T-helper 17 cell (primary cell): ENCODE measurements at regions not wholly inside any gene's neighbourhood (a gene's known extent, or its start where the extent isn't known, plus 50 kb on each side); places are given as distances from the start of the nearest gene placed in this dataset.

ENCODE experiments used
- ATAC-seq: fragments of 150-1000 bp; cut with Tn5 transposase; 2 replicates; pipeline ENCODE4 v1.10.0; 2021; ENCODE audit warnings: mild to moderate bottlenecking, moderate library complexity
- DNase-seq, 3 donors: peaks; one replicate each; pipeline versions ENCODE4 v3.0.0 to v3.0.0-alpha.2; 2020 to 2021
- H3K9me3 ChIP-seq: one replicate; pipeline ENCODE4 v1.7.0; 2013; ENCODE audit warnings: low read length, mild to moderate bottlenecking; ENCODE audit not compliant: control insufficient read depth, poor library complexity, severe bottlenecking
- H3K27ac Mint-ChIP-seq: one replicate; pipeline ENCODE4 v1.8.0; 2022; ENCODE audit warnings: mild to moderate bottlenecking, moderate library complexity, mixed read lengths
- H3K27me3 Mint-ChIP-seq: one replicate; pipeline ENCODE4 v1.8.0; 2022; ENCODE audit warnings: mixed read lengths
- H3K36me3 Mint-ChIP-seq: one replicate; pipeline ENCODE4 v1.8.0; 2022; ENCODE audit warnings: low read depth, mixed read lengths
- H3K4me1 Mint-ChIP-seq: one replicate; pipeline ENCODE4 v1.8.0; 2022; ENCODE audit warnings: mild to moderate bottlenecking, mixed read lengths
- H3K4me3 Mint-ChIP-seq: one replicate; pipeline ENCODE4 v1.8.0; 2022; ENCODE audit warnings: mild to moderate bottlenecking, moderate library complexity, mixed read lengths

- ATAC-seq (no peak), DNase-seq (no peak)
- H3K4me3 Mint-ChIP-seq, result no peak overlapping the region
- H3K27me3 Mint-ChIP-seq, result no peaks in the 10 kb centered on the region
- no peak overlapping the region for H3K27ac Mint-ChIP-seq
- no peaks in the 10 kb centered on the region for H3K36me3 Mint-ChIP-seq
- peaks cover 2% of the 10 kb centered on the region for H3K4me1 Mint-ChIP-seq
- no peaks in the 10 kb centered on the region for H3K9me3 ChIP-seq
These were observed 221.8 kb upstream of the RBMS1 start for GRCh38 chr2:160715428-160715827.

- H3K4me3 Mint-ChIP-seq, result no peak overlapping the region
These were observed 225.5 kb upstream of the RBMS1 start for GRCh38 chr2:160719116-160719515.

DNA sequence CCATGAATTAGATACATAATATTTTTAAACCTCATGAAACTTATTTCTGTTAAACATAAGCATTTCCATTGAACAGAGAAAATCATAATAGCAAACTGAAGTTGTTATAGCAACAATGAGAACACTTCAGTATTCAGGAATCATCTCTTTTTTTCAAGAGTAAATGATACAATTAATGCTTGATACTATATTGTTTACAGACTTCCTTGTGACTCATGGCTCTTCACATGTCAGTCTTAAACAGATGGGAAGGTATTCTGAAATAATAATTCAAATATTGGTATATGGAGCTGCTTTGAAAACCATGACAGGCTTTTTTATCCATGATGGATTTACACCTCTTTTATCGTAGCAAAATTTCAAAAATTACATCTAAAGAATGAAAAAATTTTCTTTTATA, 226.5 kb upstream of the RBMS1 start:
- DNase-seq (no peak), ATAC-seq (no peak)
- Mint-ChIP-seq H3K4me3 (no peak overlapping the region), H3K27me3 (no peaks in the 10 kb centered on the region), H3K36me3 (peaks cover 2% of the 10 kb centered on the region), H3K27ac (no peak overlapping the region), H3K4me1 (peaks cover 2% of the 10 kb centered on the region)
- H3K9me3 ChIP-seq, result no peaks in the 10 kb centered on the region

More at GRCh38 chr2:160719116-160719515, 225.5 kb upstream of the RBMS1 start:
- Mint-ChIP-seq H3K36me3 (peaks cover 2% of the 10 kb centered on the region), H3K4me1 (peaks cover 2% of the 10 kb centered on the region), H3K27me3 (no peaks in the 10 kb centered on the region), H3K27ac (no peak overlapping the region)
- DNase-seq (no peak), ATAC-seq (no peak)
- H3K9me3 ChIP-seq, result no peaks in the 10 kb centered on the region

DNA sequence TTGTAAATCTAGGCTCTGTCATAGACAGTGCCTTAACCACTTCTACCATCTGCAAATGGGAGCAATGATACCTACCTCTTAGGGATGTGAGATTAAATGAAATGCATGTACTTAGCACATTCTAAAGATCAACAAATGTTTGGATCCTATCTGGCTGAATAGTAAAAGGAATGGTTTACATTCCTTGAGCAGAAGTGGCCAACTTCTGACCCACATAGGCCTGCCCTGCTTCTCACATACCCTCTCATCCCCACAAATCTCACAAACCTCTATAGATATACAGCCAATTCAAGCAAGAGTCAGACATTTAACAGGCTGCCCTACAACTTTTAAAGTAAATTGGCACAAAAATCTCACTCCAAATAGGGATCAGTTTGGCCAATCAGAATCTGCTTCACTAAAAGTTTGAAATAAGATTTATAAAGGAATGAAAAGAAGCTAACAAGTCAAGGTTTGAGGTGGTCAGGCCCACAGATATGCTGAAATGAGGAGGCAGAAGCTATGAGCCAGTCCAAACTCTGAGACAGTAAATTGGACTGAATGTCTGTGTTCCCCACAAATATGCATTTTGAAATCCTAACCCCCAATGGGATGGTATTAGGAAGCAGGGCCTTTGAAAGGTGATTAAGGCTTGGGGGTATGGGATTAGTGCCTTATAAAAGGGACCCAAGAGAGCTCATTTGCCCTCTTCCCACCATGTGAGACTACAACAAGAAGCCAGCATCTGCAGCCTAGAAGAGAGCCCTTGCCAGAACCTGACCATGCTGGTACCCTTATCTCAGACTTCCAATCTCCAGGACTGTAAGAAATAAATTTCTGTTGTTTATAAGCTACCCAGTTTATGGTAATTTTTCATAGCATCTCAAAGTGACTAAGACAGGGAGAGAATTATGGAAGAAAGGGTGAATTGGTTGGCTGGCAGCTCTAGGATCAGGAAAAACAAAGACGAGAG, 227.8 kb upstream of the RBMS1 start:
- Mint-ChIP-seq H3K4me1 (no peaks in the 10 kb centered on the region), H3K27ac (no peak overlapping the region), H3K36me3 (peaks cover 7% of the 10 kb centered on the region), H3K4me3 (no peak overlapping the region), H3K27me3 (no peaks in the 10 kb centered on the region)
- H3K9me3 ChIP-seq, result no peaks in the 10 kb centered on the region
- no peak for DNase-seq
- no peak for ATAC-seq

- ATAC-seq, result no peak
- DNase-seq, result no peak
- H3K36me3 Mint-ChIP-seq, result peaks cover 7% of the 10 kb centered on the region
- H3K27ac Mint-ChIP-seq, result no peak overlapping the region
- H3K4me3 Mint-ChIP-seq, result no peak overlapping the region
- no peaks in the 10 kb centered on the region for H3K9me3 ChIP-seq
- H3K4me1 Mint-ChIP-seq, result no peaks in the 10 kb centered on the region
- no peaks in the 10 kb centered on the region for H3K27me3 Mint-ChIP-seq
These were observed 232.4 kb upstream of the RBMS1 start for GRCh38 chr2:160726046-160726445.

GRCh38 chr2:160730296-160730995, 236.8 kb upstream of the RBMS1 start:
- H3K4me3 Mint-ChIP-seq, result no peak overlapping the region
- no peaks in the 10 kb centered on the region for H3K9me3 ChIP-seq
- no peak overlapping the region for H3K27ac Mint-ChIP-seq
- ATAC-seq (no peak), DNase-seq (no peak)
- H3K27me3 Mint-ChIP-seq, result peaks cover 5% of the 10 kb centered on the region
- H3K36me3 Mint-ChIP-seq, result peaks cover 7% of the 10 kb centered on the region
- H3K4me1 Mint-ChIP-seq, result no peaks in the 10 kb centered on the region

DNA sequence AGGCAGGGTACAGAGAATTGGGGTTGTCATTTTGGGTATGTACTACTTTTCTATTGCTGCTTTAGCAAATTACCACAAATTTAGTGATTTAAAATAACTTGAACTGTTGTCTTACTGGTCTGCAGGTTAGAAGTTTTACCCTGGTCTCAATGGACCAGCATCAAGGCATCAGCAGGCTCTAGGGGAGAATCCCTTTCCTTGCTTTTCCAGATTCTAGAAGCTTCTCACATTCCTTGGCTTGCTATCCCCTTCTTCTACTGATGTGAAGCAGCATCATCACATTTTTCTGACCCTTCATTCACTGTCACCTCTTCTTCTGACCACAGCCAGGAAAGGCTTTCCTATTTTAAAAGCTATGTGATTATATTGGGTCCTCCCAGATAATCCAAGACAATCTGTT, 237.8 kb upstream of the RBMS1 start:
- Mint-ChIP-seq H3K4me1 (no peaks in the 10 kb centered on the region), H3K36me3 (peaks cover 2% of the 10 kb centered on the region), H3K4me3 (no peak overlapping the region), H3K27ac (no peak overlapping the region), H3K27me3 (peaks cover 5% of the 10 kb centered on the region)
- DNase-seq (no peak), ATAC-seq (no peak)
- H3K9me3 ChIP-seq, result no peaks in the 10 kb centered on the region

- no peaks in the 10 kb centered on the region for H3K4me1 Mint-ChIP-seq
- H3K27me3 Mint-ChIP-seq, result peaks cover 5% of the 10 kb centered on the region
- H3K36me3 Mint-ChIP-seq, result peaks cover 2% of the 10 kb centered on the region
- no peak overlapping the region for H3K27ac Mint-ChIP-seq
- no peak for ATAC-seq
- DNase-seq, result no peak
- no peaks in the 10 kb centered on the region for H3K9me3 ChIP-seq
- H3K4me3 Mint-ChIP-seq, result no peak overlapping the region
These were observed 238.2 kb upstream of the RBMS1 start for GRCh38 chr2:160731856-160732255.

- Mint-ChIP-seq H3K27me3 (peaks cover 5% of the 10 kb centered on the region), H3K4me3 (no peak overlapping the region), H3K36me3 (peaks cover 2% of the 10 kb centered on the region), H3K4me1 (no peaks in the 10 kb centered on the region), H3K27ac (no peak overlapping the region)
- no peaks in the 10 kb centered on the region for H3K9me3 ChIP-seq
- ATAC-seq (no peak), DNase-seq (no peak)
These were observed 242.1 kb upstream of the RBMS1 start for GRCh38 chr2:160735696-160736095.

- no peak overlapping the region for H3K4me3 Mint-ChIP-seq
- H3K27me3 Mint-ChIP-seq, result peaks cover 5% of the 10 kb centered on the region
- DNase-seq (no peak), ATAC-seq (no peak)
- no peaks in the 10 kb centered on the region for H3K9me3 ChIP-seq
- peaks cover 2% of the 10 kb centered on the region for H3K36me3 Mint-ChIP-seq
- H3K27ac Mint-ChIP-seq, result no peak overlapping the region
- H3K4me1 Mint-ChIP-seq, result no peaks in the 10 kb centered on the region
These were observed 242.8 kb upstream of the RBMS1 start for GRCh38 chr2:160736148-160737028.

GRCh38 chr2:160737247-160737646, 243.6 kb upstream of the RBMS1 start:
- no peaks in the 10 kb centered on the region for H3K4me1 Mint-ChIP-seq
- ATAC-seq, result no peak

DNA sequence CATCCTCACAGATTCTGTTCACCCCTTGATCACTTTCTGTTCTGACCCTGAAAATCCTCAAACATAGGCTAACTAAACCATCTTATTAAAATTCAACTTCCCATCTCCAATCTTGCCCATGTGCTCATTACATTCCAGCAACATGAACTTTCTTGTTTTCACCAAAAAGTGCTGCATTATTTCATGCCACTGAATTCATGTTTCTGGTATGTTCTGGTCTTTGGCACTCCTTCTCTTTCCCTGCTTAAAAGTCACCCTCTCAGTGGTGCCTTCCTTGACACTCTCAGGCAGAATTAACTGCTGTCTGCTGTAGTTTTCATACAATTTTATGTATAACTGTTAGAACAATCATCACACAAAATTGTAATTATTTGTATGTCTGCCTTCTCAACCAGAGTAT, 247.7 kb upstream of the RBMS1 start:
- DNase-seq, result no peak
- no peak for ATAC-seq
- Mint-ChIP-seq H3K36me3 (no peaks in the 10 kb centered on the region), H3K4me3 (no peak overlapping the region), H3K27ac (no peak overlapping the region), H3K4me1 (no peaks in the 10 kb centered on the region), H3K27me3 (peaks cover 8% of the 10 kb centered on the region)
- H3K9me3 ChIP-seq, result no peaks in the 10 kb centered on the region

More at GRCh38 chr2:160737247-160737646, 243.6 kb upstream of the RBMS1 start:
- Mint-ChIP-seq H3K27ac (no peak overlapping the region), H3K4me3 (no peak overlapping the region), H3K27me3 (peaks cover 13% of the 10 kb centered on the region), H3K36me3 (peaks cover 2% of the 10 kb centered on the region)
- H3K9me3 ChIP-seq, result no peaks in the 10 kb centered on the region
- DNase-seq, result no peak

- peaks cover 2% of the 10 kb centered on the region for H3K36me3 Mint-ChIP-seq
- DNase-seq (no peak), ATAC-seq (no peak)
- no peaks in the 10 kb centered on the region for H3K9me3 ChIP-seq
- no peak overlapping the region for H3K4me3 Mint-ChIP-seq
- no peak overlapping the region for H3K27ac Mint-ChIP-seq
- H3K4me1 Mint-ChIP-seq, result no peaks in the 10 kb centered on the region
- H3K27me3 Mint-ChIP-seq, result peaks cover 8% of the 10 kb centered on the region
These were observed 248.2 kb upstream of the RBMS1 start for GRCh38 chr2:160741815-160742214.
